ENCODE measurements at regions not wholly inside any gene's neighbourhood (a gene's known extent, or its start where the extent isn't known, plus 50 kb on each side); places are given as distances from the start of the nearest gene placed in this dataset.

- FAIRE-seq (no peak), DNase-seq (ENCODE audit: insufficient read length) (no peak)
- TF ChIP-seq TAF1 (IDR thresholded peaks at IDR 0.05; ENCODE audit: borderline replicate concordance, low read depth, low read length), result no peak
- no peak for TF ChIP-seq POLR2A (IDR thresholded peaks at IDR 0.05; ENCODE audit: low read depth, low read length)
- TF ChIP-seq POLR2AphosphoS5 (IDR thresholded peaks at IDR 0.05; ENCODE audit: low read depth, low read length), result no peak
Measured at GRCh38 chrX:57848857-57849256, 61.4 kb downstream of the ZXDA start.

GRCh38 chrX:57822818-57823217 is 87.4 kb downstream of the ZXDA start:
- TF ChIP-seq POLR2A (IDR thresholded peaks at IDR 0.05; ENCODE audit: low read depth, low read length), result no peak
- no peak for TF ChIP-seq POLR2AphosphoS5 (IDR thresholded peaks at IDR 0.05; ENCODE audit: low read depth, low read length)
- TF ChIP-seq TAF1 (IDR thresholded peaks at IDR 0.05; ENCODE audit: borderline replicate concordance, low read depth, low read length), result no peak
- FAIRE-seq, result no peak
- DNase-seq (ENCODE audit: insufficient read length), result no peak

DNA sequence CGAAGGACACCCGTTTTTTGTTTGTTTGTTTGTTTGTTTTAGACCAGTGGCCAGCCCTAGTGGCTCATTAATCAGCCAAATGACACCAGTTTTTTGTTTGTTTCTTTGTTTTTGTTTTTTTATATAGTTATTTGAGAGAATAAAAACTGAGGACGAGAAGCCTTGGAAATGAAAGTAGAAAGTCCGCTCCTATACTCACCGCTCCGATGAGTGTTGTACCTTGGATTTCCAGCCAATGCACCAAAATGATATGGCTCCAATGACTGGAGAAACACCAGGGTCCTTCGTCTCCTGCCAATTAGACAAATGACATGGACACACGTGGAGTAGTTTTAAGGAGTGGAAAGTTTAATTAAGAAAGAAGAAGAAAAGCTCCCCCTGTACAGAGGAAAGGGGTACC is 87.9 kb downstream of the ZXDA start:
- DNase-seq (ENCODE audit: insufficient read length) (no peak), FAIRE-seq (no peak)
- TF ChIP-seq POLR2A (IDR thresholded peaks at IDR 0.05; ENCODE audit: low read depth, low read length) (no peak), POLR2AphosphoS5 (IDR thresholded peaks at IDR 0.05; ENCODE audit: low read depth, low read length) (no peak), TAF1 (IDR thresholded peaks at IDR 0.05; ENCODE audit: borderline replicate concordance, low read depth, low read length) (no peak)

DNA sequence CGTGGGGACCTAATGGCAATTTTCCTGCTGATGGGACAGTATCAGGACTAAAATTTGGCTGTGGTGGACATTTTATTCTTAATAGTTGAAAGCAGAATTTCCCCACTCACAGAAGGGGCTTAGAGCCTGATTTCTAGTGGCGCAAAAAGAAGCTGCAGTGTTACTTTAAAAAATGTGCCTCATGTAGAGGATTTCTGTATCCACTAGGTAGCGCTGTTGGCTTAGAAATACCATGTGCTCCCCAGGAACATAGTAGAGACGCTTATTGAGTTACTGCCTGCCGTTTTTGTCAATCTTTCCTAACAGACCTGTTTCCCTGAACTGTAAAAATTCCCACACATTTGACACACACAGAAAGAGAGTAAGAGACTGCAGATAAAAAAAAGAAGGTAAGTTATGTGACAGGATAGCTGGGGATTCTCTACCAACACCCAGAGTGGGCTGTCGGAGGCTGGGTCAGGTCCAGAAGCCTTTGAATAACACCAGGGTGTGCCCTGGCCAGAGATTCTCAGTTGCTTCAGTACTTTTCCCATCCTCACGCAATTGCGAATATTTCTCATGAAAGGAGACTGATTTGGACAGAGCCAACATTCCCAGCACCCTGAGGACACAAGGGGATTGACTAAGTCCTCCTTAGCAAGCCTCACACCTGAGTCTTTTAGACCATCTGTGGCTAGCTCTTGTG is 88.4 kb downstream of the ZXDA start:
- TF ChIP-seq TAF1 (IDR thresholded peaks at IDR 0.05; ENCODE audit: borderline replicate concordance, low read depth, low read length) (no peak), POLR2A (IDR thresholded peaks at IDR 0.05; ENCODE audit: low read depth, low read length) (no peak), POLR2AphosphoS5 (IDR thresholded peaks at IDR 0.05; ENCODE audit: low read depth, low read length) (no peak)
- peak; percentile 46 for FAIRE-seq
- DNase-seq (ENCODE audit: insufficient read length), result peak; percentile 3

DNA sequence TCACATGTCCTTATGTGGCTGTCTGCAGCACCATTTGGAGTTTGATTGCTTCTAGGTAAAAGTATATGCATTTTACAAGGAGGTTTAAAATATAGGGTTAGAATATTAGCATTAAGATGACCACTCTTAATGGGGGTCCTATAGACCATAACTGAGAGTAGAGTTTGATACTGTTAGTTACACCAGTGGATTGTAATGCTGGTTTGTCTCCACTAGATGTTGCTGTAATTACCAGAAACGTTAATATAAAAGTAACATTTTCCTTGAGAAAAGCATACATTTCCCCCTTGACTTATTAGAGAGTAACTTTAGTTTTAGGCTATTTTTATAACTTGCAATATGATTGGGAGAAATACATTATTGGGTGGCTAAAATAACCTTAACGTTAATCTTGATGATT is 93.0 kb downstream of the ZXDA start:
- FAIRE-seq, result no peak
- TF ChIP-seq TAF1 (IDR thresholded peaks at IDR 0.05; ENCODE audit: borderline replicate concordance, low read depth, low read length), result no peak
- TF ChIP-seq POLR2A (IDR thresholded peaks at IDR 0.05; ENCODE audit: low read depth, low read length), result no peak
- no peak for TF ChIP-seq POLR2AphosphoS5 (IDR thresholded peaks at IDR 0.05; ENCODE audit: low read depth, low read length)
- no peak for DNase-seq (ENCODE audit: insufficient read length)

GRCh38 chrX:57772637-57773036 is 92.6 kb upstream of the NLRP2B start:
- DNase-seq (ENCODE audit: insufficient read length) (no peak), FAIRE-seq (no peak)
- TF ChIP-seq TAF1 (IDR thresholded peaks at IDR 0.05; ENCODE audit: borderline replicate concordance, low read depth, low read length) (no peak), POLR2A (IDR thresholded peaks at IDR 0.05; ENCODE audit: low read depth, low read length) (no peak), POLR2AphosphoS5 (IDR thresholded peaks at IDR 0.05; ENCODE audit: low read depth, low read length) (no peak)

DNA sequence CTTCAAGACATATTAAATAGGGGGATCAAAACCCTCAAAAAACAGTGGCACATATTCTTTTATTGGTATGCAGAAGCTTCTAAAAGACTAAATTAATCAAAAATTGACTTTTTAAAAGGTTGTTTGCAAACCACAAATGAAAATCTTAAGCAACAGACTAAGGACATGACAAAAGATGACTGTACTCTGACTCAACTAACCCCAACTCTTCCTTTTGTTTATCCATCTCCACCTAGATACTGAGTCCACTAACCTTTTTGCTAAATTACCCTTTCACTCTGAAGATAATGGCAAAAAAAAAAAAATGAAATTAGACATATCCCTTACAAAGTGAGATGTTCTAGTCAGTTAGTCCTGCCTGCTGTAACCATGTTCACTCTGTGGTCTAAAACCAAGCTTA is 91.6 kb upstream of the NLRP2B start:
- no peak for DNase-seq (ENCODE audit: insufficient read length)
- TF ChIP-seq POLR2AphosphoS5 (IDR thresholded peaks at IDR 0.05; ENCODE audit: low read depth, low read length), result no peak
- no peak for TF ChIP-seq TAF1 (IDR thresholded peaks at IDR 0.05; ENCODE audit: borderline replicate concordance, low read depth, low read length)
- TF ChIP-seq POLR2A (IDR thresholded peaks at IDR 0.05; ENCODE audit: low read depth, low read length), result no peak
- FAIRE-seq, result no peak

GRCh38 chrX:57752866-57753265 is 72.8 kb upstream of the NLRP2B start:
- DNase-seq (ENCODE audit: insufficient read length) (no peak), FAIRE-seq (no peak)
- TF ChIP-seq POLR2AphosphoS5 (IDR thresholded peaks at IDR 0.05; ENCODE audit: low read depth, low read length) (no peak), TAF1 (IDR thresholded peaks at IDR 0.05; ENCODE audit: borderline replicate concordance, low read depth, low read length) (no peak), POLR2A (IDR thresholded peaks at IDR 0.05; ENCODE audit: low read depth, low read length) (no peak)

DNA sequence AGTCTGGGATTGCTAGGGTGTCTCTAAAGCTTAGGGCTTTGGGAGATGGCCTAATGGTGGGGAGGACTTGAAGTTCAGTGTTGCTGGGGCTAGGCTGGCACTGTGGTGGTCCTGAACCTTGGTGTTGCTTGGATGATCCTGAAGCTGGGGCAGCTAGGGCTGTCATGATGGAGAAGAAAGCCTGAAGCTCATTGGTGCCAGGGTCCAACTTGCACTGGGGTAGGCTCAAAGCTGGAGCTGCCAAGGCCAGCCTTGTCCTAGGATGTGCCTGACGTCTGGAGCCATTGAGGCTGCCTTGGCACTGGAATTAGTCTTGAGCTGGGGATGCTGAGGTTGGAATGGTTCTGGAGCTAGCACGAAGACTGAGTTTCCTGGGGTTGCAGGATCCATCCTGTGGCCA is 61.0 kb upstream of the NLRP2B start:
- no peak for FAIRE-seq
- no peak for TF ChIP-seq POLR2A (IDR thresholded peaks at IDR 0.05; ENCODE audit: low read depth, low read length)
- no peak for TF ChIP-seq TAF1 (IDR thresholded peaks at IDR 0.05; ENCODE audit: borderline replicate concordance, low read depth, low read length)

DNA sequence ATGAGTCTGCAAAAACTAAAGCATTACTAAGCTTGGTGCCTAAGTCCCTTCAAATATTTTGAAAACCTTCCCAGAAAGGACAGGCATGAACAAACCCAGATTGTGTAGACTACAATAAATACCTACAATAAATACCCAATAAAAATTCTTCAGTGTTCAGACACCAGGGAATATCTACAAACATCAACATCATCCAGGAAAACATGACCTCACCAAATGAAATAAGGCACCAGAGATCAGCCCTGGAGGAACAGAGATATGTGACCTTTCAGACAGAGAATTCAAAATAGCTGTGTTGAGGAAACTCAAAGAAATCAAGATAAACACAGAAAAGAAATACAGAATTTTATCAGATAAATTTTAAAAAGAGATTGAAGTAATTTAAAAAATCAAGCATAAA is 57.8 kb upstream of the NLRP2B start:
- no peak for TF ChIP-seq TAF1 (IDR thresholded peaks at IDR 0.05; ENCODE audit: borderline replicate concordance, low read depth, low read length)
- TF ChIP-seq POLR2AphosphoS5 (IDR thresholded peaks at IDR 0.05; ENCODE audit: low read depth, low read length), result no peak
- TF ChIP-seq POLR2A (IDR thresholded peaks at IDR 0.05; ENCODE audit: low read depth, low read length), result no peak
- no peak for DNase-seq (ENCODE audit: insufficient read length)
- no peak for FAIRE-seq

More for the DNA sequence above, 61.0 kb upstream of the NLRP2B start:
- DNase-seq (ENCODE audit: insufficient read length), result no peak

Data from GM12892 (cell line).